GM19395 (cell line): ENCODE measurements at regions not wholly inside any gene's neighbourhood (a gene's known extent, or its start where the extent isn't known, plus 50 kb on each side); places are given as distances from the start of the nearest gene placed in this dataset.
A peak's percentile ranks its signal among the peaks of the same experiment; 100 is the strongest.

ENCODE experiments used
- ATAC-seq: cut with Tn5 transposase; IDR thresholded peaks from one replicate; pipeline ENCODE4 v1.9.1; 2021; ENCODE audit warnings: mild to moderate bottlenecking, moderate library complexity; ENCODE audit not compliant: unreplicated experiment

GRCh38 chr1:38477811-38478210, 381.8 kb downstream of the RRAGC start:
- no peak for ATAC-seq

GRCh38 chr1:38476850-38477178, 382.8 kb downstream of the RRAGC start:
- ATAC-seq, result no peak

- ATAC-seq, result no peak
Measured at GRCh38 chr1:38476111-38476849, 383.3 kb downstream of the RRAGC start.

- ATAC-seq, result no peak
Measured at GRCh38 chr1:38475624-38476005, 384.0 kb downstream of the RRAGC start.

GRCh38 chr1:38474738-38475623, 384.6 kb downstream of the RRAGC start:
- peak; percentile 91 for ATAC-seq

GRCh38 chr1:38466487-38466886, 393.1 kb downstream of the RRAGC start:
- no peak for ATAC-seq

GRCh38 chr1:38465460-38465859, 394.1 kb downstream of the RRAGC start:
- no peak for ATAC-seq

- no peak for ATAC-seq
Measured at GRCh38 chr1:38464071-38464661, 395.4 kb downstream of the RRAGC start.

GRCh38 chr1:38463074-38463473, 396.5 kb downstream of the RRAGC start:
- ATAC-seq, result no peak

GRCh38 chr1:38456531-38456876, 403.1 kb downstream of the RRAGC start:
- ATAC-seq, result no peak

- ATAC-seq, result no peak
Measured at GRCh38 chr1:38455829-38456530, 403.6 kb downstream of the RRAGC start.

GRCh38 chr1:38454749-38455441, 404.7 kb downstream of the RRAGC start:
- no peak for ATAC-seq

GRCh38 chr1:38454236-38454635, 405.3 kb downstream of the RRAGC start:
- ATAC-seq, result no peak

- ATAC-seq, result no peak
Measured at GRCh38 chr1:38452246-38452645, 405.7 kb upstream of the POU3F1 start.

GRCh38 chr1:38451541-38451993, 405.0 kb upstream of the POU3F1 start:
- ATAC-seq, result no peak

- no peak for ATAC-seq
Measured at GRCh38 chr1:38448893-38449292, 402.3 kb upstream of the POU3F1 start.

- no peak for ATAC-seq
Measured at GRCh38 chr1:38446936-38447335, 400.3 kb upstream of the POU3F1 start.

GRCh38 chr1:38444770-38445442, 398.3 kb upstream of the POU3F1 start:
- no peak for ATAC-seq

GRCh38 chr1:38444311-38444710, 397.7 kb upstream of the POU3F1 start:
- no peak for ATAC-seq

GRCh38 chr1:38440402-38440801, 393.8 kb upstream of the POU3F1 start:
- ATAC-seq, result no peak
